Mucosa of descending colon (tissue), 3 donors: ENCODE measurements at regions not wholly inside any gene's neighbourhood (a gene's known extent, or its start where the extent isn't known, plus 50 kb on each side); places are given as distances from the start of the nearest gene placed in this dataset.

Experiments used
- ATAC-seq: fragments of 200-7000 bp; cut with Tn5 transposase; one replicate; pipeline ENCODE4 v1.9.1; 2020; ENCODE audit warnings: mild to moderate bottlenecking, moderate library complexity
- DNase-seq, 3 donors: peaks; one replicate each; pipeline ENCODE4 v3.0.0-alpha.2; 2020
- H3K36me3 ChIP-seq: fragments of 200-600 bp; one replicate; pipeline ENCODE4 v1.8.0; 2021; ENCODE audit warnings: low read depth, mild to moderate bottlenecking
- H3K4me1 ChIP-seq: fragments of 200-600 bp; one replicate; pipeline ENCODE4 v1.8.0; 2021; ENCODE audit warnings: low read depth, mild to moderate bottlenecking
- H3K4me3 ChIP-seq: fragments of 200-600 bp; one replicate; pipeline ENCODE4 v1.8.0; 2021; ENCODE audit warnings: mild to moderate bottlenecking
- H3K9me3 ChIP-seq: fragments of 200-600 bp; one replicate; pipeline ENCODE4 v1.8.0; 2021; ENCODE audit warnings: mild to moderate bottlenecking
- intact Hi-C, 2 donors: fragments of 100-400 bp; cut with DNase I in 1 of 2; cut with micrococcal nuclease in 1 of 2; formaldehyde crosslinking; loops; one replicate each; pipeline versions ENCODE4 v1.11.0 to v1.11.1; 2022; cut with DNase I, micrococcal nuclease
- TF ChIP-seq, protein P1 (sequence below): fragments of 200-600 bp; IDR thresholded peaks from one replicate; pipeline ENCODE4 v1.8.0; 2022; ENCODE audit warnings: antibody characterized with exemption, mild to moderate bottlenecking
- donor health status: DM: no; HTN: no; CAD: no; lungs with moderate emphysema.
- donor health status: DM: no; HTN: no; CAD: no.
- donor health status: DM: no; HTN: yes; CAD: no.

- intact Hi-C loops: loop anchor here in 1 of 2 donors (10.0 kb wide), 1 partner anchor 485 kb away; no protein-coding TSS in a partner anchor
- no peak for DNase-seq
These were observed 428.0 kb upstream of the AMELY start for GRCh38 chrY:7339391-7340087.

GRCh38 chrY:7336023-7336873, 424.7 kb upstream of the AMELY start:
- no peaks in the 10 kb centered on the region for H3K4me1 ChIP-seq
- no peak overlapping the region for H3K4me3 ChIP-seq
- TF ChIP-seq, protein P1, sequence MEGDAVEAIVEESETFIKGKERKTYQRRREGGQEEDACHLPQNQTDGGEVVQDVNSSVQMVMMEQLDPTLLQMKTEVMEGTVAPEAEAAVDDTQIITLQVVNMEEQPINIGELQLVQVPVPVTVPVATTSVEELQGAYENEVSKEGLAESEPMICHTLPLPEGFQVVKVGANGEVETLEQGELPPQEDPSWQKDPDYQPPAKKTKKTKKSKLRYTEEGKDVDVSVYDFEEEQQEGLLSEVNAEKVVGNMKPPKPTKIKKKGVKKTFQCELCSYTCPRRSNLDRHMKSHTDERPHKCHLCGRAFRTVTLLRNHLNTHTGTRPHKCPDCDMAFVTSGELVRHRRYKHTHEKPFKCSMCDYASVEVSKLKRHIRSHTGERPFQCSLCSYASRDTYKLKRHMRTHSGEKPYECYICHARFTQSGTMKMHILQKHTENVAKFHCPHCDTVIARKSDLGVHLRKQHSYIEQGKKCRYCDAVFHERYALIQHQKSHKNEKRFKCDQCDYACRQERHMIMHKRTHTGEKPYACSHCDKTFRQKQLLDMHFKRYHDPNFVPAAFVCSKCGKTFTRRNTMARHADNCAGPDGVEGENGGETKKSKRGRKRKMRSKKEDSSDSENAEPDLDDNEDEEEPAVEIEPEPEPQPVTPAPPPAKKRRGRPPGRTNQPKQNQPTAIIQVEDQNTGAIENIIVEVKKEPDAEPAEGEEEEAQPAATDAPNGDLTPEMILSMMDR: no peak
- DNase-seq (no peak), ATAC-seq (no peak)
- no peaks in the 10 kb centered on the region for H3K36me3 ChIP-seq
- no peaks in the 10 kb centered on the region for H3K9me3 ChIP-seq
- intact Hi-C loops: no loop called here

More at GRCh38 chrY:7339391-7340087, 428.0 kb upstream of the AMELY start:
- no peak for ATAC-seq
- Histone ChIP-seq H3K4me3 (no peak overlapping the region), H3K36me3 (no peaks in the 10 kb centered on the region), H3K9me3 (no peaks in the 10 kb centered on the region), H3K4me1 (no peaks in the 10 kb centered on the region)
- TF ChIP-seq, protein P1: no peak

- Histone ChIP-seq H3K4me3 (no peak overlapping the region), H3K36me3 (no peaks in the 10 kb centered on the region), H3K9me3 (no peaks in the 10 kb centered on the region), H3K4me1 (no peaks in the 10 kb centered on the region)
- ATAC-seq (no peak), DNase-seq (no peak)
- intact Hi-C loops: no loop called here
- TF ChIP-seq, protein P1: no peak
These were observed 422.9 kb upstream of the AMELY start for GRCh38 chrY:7334449-7334848.

DNA sequence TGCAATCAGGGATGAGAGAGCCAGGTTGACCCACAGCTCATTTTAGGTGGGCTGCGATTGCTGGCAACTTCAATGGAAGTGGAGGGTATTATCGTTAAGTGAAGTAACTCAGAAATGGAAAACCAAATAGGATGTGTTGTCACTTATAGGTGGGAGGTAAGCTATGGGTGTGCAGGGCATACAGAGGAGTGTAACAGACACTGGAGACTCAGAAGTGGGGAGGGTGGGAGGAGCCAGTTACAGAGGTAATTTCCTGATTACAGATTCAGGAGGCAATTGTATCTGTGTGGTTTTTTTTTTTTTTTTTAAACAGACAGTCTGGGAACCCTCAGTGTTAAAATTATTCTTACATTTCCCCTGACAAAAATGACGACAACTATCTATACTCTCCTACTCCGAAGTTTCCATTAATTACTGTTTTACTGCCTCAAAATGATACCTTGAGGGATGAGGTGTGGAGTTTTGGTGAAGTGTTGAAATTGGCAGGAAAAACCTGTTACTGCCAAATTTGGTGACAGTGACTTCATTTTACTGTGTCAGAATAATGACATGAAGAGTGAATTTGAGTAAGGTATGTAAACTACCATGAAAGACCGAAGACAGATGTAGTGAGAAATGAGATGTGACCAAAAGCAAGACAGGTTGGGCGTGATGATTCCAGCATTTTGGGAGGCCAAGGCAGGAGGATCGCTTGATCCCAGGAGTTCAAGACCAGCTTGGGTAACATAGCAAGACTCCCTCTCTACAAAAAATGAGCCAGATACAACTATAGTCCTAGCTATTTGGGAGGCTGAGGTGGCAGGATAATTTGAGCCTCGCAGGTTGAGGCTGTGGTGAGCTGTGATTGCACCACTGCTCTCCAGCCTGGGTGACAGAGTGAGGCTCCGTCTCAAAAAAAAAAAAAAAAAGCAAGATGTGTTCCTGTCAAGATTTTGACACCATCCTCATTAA, 415.0 kb upstream of the AMELY start:
- intact Hi-C loops: no loop called here
- TF ChIP-seq, protein P1: no peak
- DNase-seq: no peak
- no peaks in the 10 kb centered on the region for H3K4me1 ChIP-seq
- no peaks in the 10 kb centered on the region for H3K9me3 ChIP-seq
- ATAC-seq: no peak
- H3K4me3 ChIP-seq: no peak overlapping the region
- H3K36me3 ChIP-seq: no peaks in the 10 kb centered on the region

DNA sequence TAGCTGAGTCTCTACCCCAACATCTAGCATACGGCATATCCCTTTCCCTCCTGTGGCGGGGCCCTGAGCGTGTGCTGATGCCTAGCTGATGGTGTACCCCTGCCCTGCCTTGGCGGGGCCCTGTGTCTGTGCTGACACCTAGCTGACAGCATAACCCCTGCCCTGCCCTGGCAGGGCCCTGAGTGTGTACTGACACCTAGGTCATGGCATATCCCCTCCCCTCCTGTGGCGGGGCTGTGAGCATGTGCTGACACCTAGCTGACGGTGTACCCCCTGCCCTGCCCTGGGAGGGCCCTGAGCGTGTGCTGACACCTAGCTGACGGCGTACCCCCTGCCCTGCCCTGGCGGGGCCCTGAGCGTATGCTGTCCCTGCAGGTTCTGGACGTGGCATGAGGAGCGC, 414.0 kb upstream of the AMELY start:
- H3K36me3 ChIP-seq: no peaks in the 10 kb centered on the region
- no peaks in the 10 kb centered on the region for H3K4me1 ChIP-seq
- no peak for DNase-seq
- no peak overlapping the region for H3K4me3 ChIP-seq
- TF ChIP-seq, protein P1: no peak
- intact Hi-C loops: no loop called here
- no peak for ATAC-seq
- no peaks in the 10 kb centered on the region for H3K9me3 ChIP-seq
